Activated T-cell treated with anti-CD3 and anti-CD28 coated beads, Interleukin-2, amount 50 U/mL, for 72 hours (primary cell): ENCODE measurements at regions not wholly inside any gene's neighbourhood (a gene's known extent, or its start where the extent isn't known, plus 50 kb on each side); places are given as distances from the start of the nearest gene placed in this dataset.

Experiments used
- ATAC-seq, 2 donors: fragments of 150-1000 bp; cut with Tn5 transposase; replicated peaks in 1 of 2; 2 replicates each; pipeline ENCODE4 v1.10.0; 2021; ENCODE audit warnings: moderate library complexity in 2 of 2, mild to moderate bottlenecking in 1 of 2
- DNase-seq, 2 donors: peaks; one replicate each; pipeline ENCODE4 v3.0.0; 2021 to 2022; ENCODE audit warnings: mixed read lengths in 1 of 2
- H3K27ac Mint-ChIP-seq: one replicate; pipeline ENCODE4 v1.8.0; 2022; ENCODE audit warnings: mild to moderate bottlenecking, moderate library complexity, mixed read lengths
- H3K27me3 Mint-ChIP-seq: one replicate; pipeline ENCODE4 v1.8.0; 2022; ENCODE audit warnings: low read depth, mixed read lengths
- H3K36me3 Mint-ChIP-seq, 2 donors: one replicate each; pipeline ENCODE4 v1.8.0; 2022; ENCODE audit warnings: mixed read lengths in 2 of 2, mild to moderate bottlenecking in 1 of 2; ENCODE audit not compliant: insufficient read depth in 2 of 2
- H3K4me1 Mint-ChIP-seq: one replicate; pipeline ENCODE4 v1.8.0; 2022; ENCODE audit warnings: low read depth, mixed read lengths
- H3K4me3 Mint-ChIP-seq, 2 donors: one replicate each; pipeline ENCODE4 v1.8.0; 2022; ENCODE audit warnings: mild to moderate bottlenecking in 2 of 2, mixed read lengths in 2 of 2, moderate library complexity in 2 of 2
- H3K9me3 Mint-ChIP-seq, 2 donors: one replicate each; pipeline ENCODE4 v1.8.0; 2022; ENCODE audit warnings: mixed read lengths in 2 of 2

DNA sequence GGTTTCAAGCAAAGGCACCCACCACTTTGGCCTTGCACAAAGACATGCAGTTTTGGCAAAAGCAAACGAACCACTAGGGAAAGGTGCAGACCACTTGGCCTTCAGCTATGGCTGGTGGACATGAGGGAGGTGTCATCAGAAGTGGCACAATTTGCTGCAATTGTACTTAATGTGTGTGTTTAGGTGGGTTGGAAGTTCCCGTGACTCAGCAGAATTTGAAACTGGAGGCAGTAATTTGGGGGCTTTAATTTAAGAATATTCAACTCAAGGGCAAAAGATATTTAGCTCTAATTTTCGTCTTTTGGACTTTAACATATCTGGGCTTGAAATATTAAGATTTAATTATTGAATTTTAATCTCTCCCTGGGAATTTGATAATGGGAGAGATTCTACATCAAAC lies 115.6 kb upstream of the NOCT start:
- H3K27ac Mint-ChIP-seq = no peak overlapping the region
- no peaks in the 10 kb centered on the region for H3K36me3 Mint-ChIP-seq
- DNase-seq (no peak), ATAC-seq (no peak)
- no peak overlapping the region for H3K4me3 Mint-ChIP-seq
- H3K4me1 Mint-ChIP-seq = peaks cover 8% of the 10 kb centered on the region
- no peaks in the 10 kb centered on the region for H3K9me3 Mint-ChIP-seq
- H3K27me3 Mint-ChIP-seq = no peaks in the 10 kb centered on the region

DNA sequence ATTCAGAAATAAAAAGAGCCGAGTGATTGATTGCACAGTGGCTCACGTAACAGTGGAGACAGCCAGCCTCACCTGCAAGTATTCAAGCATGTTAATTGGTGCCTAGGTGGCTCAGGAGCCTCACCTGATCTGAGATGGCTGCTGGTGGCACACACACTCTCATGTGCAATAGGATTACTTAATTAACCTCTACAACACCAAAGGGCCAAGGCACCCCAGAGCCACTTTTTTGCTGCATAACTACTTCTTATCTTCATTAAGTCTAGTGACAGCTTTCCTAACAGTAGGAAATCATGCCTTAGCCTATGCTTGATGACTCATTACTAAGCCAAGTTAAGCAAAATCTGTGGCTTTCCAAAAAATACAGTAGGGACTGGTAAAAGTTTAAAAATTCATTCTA lies 117.3 kb upstream of the NOCT start:
- H3K4me3 Mint-ChIP-seq = no peak overlapping the region
- H3K9me3 Mint-ChIP-seq = no peaks in the 10 kb centered on the region
- H3K27me3 Mint-ChIP-seq = no peaks in the 10 kb centered on the region
- DNase-seq (no peak), ATAC-seq (no peak)
- H3K36me3 Mint-ChIP-seq = no peaks in the 10 kb centered on the region
- no peak overlapping the region for H3K27ac Mint-ChIP-seq
- H3K4me1 Mint-ChIP-seq = peaks cover 8% of the 10 kb centered on the region

DNA sequence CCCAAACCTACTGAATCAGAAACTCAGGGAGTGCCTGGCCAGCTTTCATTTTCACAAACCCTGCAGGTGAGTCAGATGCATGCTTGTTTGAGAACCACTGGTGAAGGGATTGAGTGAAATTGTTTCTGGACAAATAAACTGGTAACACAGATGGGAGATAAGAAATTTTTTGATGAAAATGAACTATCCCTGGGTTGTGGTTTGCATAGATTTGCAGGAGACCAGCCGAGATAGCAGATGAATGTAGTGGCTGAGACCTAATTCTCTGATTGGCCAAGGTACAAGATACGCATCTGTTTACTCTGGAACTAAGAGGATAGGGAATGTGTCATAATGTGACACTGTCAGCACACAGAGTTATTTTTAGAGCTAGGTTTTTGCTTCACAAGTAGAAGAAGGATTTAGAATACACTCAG lies 117.8 kb upstream of the NOCT start:
- H3K27me3 Mint-ChIP-seq = no peaks in the 10 kb centered on the region
- H3K4me1 Mint-ChIP-seq = peaks cover 8% of the 10 kb centered on the region
- ATAC-seq (peak; percentile 34 to 77), DNase-seq (no peak)
- H3K4me3 Mint-ChIP-seq = no peak overlapping the region
- no peaks in the 10 kb centered on the region for H3K36me3 Mint-ChIP-seq
- H3K27ac Mint-ChIP-seq = no peak overlapping the region
- no peaks in the 10 kb centered on the region for H3K9me3 Mint-ChIP-seq

DNA sequence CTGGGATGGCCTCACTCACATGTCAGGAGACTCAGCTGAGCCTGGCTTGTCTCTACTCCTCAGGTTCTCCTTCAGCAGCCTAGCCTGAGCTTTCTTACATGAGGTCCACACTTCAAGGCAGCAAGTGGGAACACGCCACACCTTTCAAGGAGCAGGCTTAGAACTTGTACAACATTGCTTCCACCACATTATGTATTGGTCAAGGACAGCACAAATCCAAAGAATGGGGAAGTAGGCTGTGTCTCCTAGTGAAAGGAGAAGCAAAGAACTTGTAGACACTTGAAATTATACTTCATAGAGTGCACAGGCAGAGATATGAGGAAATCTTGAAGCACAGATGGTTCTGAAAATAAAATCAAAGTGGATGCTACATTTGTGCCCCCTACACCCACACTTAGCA lies 120.9 kb upstream of the NOCT start:
- H3K4me3 Mint-ChIP-seq = no peak overlapping the region
- no peaks in the 10 kb centered on the region for H3K27me3 Mint-ChIP-seq
- no peak overlapping the region for H3K27ac Mint-ChIP-seq
- H3K9me3 Mint-ChIP-seq = no peaks in the 10 kb centered on the region
- peaks cover 17% of the 10 kb centered on the region for H3K4me1 Mint-ChIP-seq
- DNase-seq (no peak), ATAC-seq (no peak)
- no peaks in the 10 kb centered on the region for H3K36me3 Mint-ChIP-seq

DNA sequence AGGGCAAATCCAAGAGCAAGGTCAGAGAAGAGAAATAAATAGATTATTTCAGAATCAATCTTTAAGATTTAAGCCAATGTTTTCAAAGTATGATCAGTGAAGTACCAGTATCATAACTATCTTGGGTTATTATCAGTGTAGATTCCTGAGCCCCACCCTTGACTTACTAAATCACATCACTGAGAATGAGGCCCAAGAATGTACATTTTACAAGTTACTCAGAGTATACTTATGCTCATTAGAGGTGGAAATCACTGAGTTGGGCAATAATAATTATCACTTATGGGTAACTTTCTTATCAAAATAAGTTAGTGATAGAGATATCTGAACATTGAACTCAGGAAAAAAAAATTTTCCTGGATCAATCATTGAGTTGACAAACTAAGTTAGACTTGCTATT lies 121.6 kb upstream of the NOCT start:
- H3K9me3 Mint-ChIP-seq = no peaks in the 10 kb centered on the region
- no peak overlapping the region for H3K27ac Mint-ChIP-seq
- no peaks in the 10 kb centered on the region for H3K36me3 Mint-ChIP-seq
- no peaks in the 10 kb centered on the region for H3K27me3 Mint-ChIP-seq
- DNase-seq (no peak), ATAC-seq (no peak)
- peaks cover 17% of the 10 kb centered on the region for H3K4me1 Mint-ChIP-seq
- no peak overlapping the region for H3K4me3 Mint-ChIP-seq

- Mint-ChIP-seq H3K27me3 (no peaks in the 10 kb centered on the region), H3K36me3 (no peaks in the 10 kb centered on the region), H3K4me1 (peaks cover 12% of the 10 kb centered on the region), H3K27ac (no peak overlapping the region), H3K9me3 (no peaks in the 10 kb centered on the region), H3K4me3 (peak overlapping the region in 1 of 2 donors; percentile 6)
- DNase-seq (no peak), ATAC-seq (peak; percentile 36 to 71)
These were observed 122.8 kb upstream of the NOCT start for GRCh38 chr4:138892483-138893407.

GRCh38 chr4:138891631-138892031 lies 124.0 kb upstream of the NOCT start:
- no peaks in the 10 kb centered on the region for H3K36me3 Mint-ChIP-seq
- H3K27ac Mint-ChIP-seq = no peak overlapping the region
- H3K9me3 Mint-ChIP-seq = no peaks in the 10 kb centered on the region
- ATAC-seq = no peak
- DNase-seq = no peak
- no peak overlapping the region for H3K4me3 Mint-ChIP-seq
- H3K4me1 Mint-ChIP-seq = peaks cover 9% of the 10 kb centered on the region
- no peaks in the 10 kb centered on the region for H3K27me3 Mint-ChIP-seq

- DNase-seq = no peak
- H3K9me3 Mint-ChIP-seq = no peaks in the 10 kb centered on the region
- no peak overlapping the region for H3K4me3 Mint-ChIP-seq
- peaks cover 9% of the 10 kb centered on the region for H3K4me1 Mint-ChIP-seq
- H3K27ac Mint-ChIP-seq = no peak overlapping the region
- H3K27me3 Mint-ChIP-seq = no peaks in the 10 kb centered on the region
- no peak for ATAC-seq
- H3K36me3 Mint-ChIP-seq = no peaks in the 10 kb centered on the region
These were observed 124.5 kb upstream of the NOCT start for GRCh38 chr4:138890891-138891570.

DNA sequence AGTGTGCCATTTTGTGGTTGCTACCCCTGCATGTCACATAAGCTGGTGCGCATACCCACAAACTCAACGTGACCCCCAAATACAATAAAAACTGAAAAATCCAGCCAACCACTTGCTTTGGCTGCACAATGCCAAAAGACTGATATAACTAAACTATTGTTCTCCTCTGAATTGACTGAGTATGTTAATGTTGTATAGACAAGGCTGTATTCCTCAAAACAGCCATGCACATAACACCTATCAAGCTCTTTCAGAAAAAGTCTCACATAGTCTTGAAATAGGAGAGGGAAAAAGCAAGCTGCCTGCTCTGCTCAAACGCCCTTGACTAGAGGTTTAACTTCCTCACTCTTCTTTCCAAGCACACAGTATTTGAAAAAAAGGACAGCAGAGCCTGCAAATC lies 126.4 kb upstream of the NOCT start:
- peaks cover 0 to under 1% of the 10 kb centered on the region in 2 donors for H3K9me3 Mint-ChIP-seq
- no peak for DNase-seq
- no peaks in the 10 kb centered on the region for H3K36me3 Mint-ChIP-seq
- no peak overlapping the region for H3K4me3 Mint-ChIP-seq
- H3K27me3 Mint-ChIP-seq = no peaks in the 10 kb centered on the region
- no peak overlapping the region for H3K27ac Mint-ChIP-seq
- peaks cover 9% of the 10 kb centered on the region for H3K4me1 Mint-ChIP-seq
- ATAC-seq = no peak

DNA sequence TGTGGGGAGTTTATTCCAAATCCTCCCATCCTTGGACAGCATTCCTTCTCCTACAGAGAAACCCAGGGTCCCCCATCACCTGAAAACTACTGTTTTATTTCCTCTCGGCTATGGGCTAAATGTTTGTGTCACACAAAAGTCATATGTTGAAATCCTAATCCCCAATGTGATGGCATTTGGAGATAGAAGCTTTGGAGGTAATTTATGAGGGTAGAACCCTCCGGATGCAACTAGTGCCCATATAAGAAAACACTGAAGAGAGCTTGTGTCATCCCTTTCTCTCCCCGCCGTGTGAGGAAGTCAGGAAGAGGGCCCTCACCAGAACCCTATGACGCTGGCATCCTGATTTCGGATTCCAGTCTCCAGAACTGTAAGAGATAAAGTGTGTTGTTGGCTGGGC lies 127.8 kb upstream of the NOCT start:
- Mint-ChIP-seq H3K27ac (no peak overlapping the region), H3K4me1 (peaks cover 8% of the 10 kb centered on the region), H3K4me3 (no peak overlapping the region), H3K9me3 (peaks cover 0 to 2% of the 10 kb centered on the region in 2 donors), H3K36me3 (no peaks in the 10 kb centered on the region), H3K27me3 (no peaks in the 10 kb centered on the region)
- DNase-seq = no peak
- ATAC-seq = no peak

- DNase-seq (no peak), ATAC-seq (no peak)
- Mint-ChIP-seq H3K4me3 (no peak overlapping the region), H3K4me1 (peaks cover 4% of the 10 kb centered on the region), H3K36me3 (no peaks in the 10 kb centered on the region), H3K9me3 (peaks cover 0 to 2% of the 10 kb centered on the region in 2 donors), H3K27ac (no peak overlapping the region), H3K27me3 (no peaks in the 10 kb centered on the region)
These were observed 128.2 kb upstream of the NOCT start for GRCh38 chr4:138887341-138887740.

DNA sequence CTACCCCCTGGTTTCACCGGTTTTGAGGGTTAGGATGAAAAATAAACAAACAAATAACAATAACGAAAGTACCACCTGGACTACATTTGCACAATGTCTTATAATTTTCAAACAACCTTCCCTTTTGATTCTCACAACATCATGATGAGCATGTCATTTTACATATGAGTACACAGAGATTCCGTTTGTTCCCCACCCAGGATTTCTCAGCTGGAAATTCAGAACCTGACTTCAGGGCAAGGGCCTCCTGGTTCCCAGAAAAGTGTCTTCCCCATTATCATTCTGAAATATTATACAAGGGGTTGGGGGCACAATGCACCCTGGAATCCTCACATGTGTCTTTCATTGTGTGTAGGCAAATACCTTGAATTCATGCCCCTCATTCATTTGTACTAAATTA lies 135.8 kb upstream of the NOCT start:
- DNase-seq = no peak
- H3K9me3 Mint-ChIP-seq = peaks cover 0 to 5% of the 10 kb centered on the region in 2 donors
- ATAC-seq = no peak

GRCh38 chr4:138875891-138876608 lies 139.5 kb upstream of the NOCT start:
- Mint-ChIP-seq H3K4me1 (no peaks in the 10 kb centered on the region), H3K36me3 (no peaks in the 10 kb centered on the region), H3K9me3 (peaks cover 0 to 3% of the 10 kb centered on the region in 2 donors), H3K4me3 (no peak overlapping the region), H3K27me3 (peaks cover 28% of the 10 kb centered on the region), H3K27ac (no peak overlapping the region)
- ATAC-seq (no peak), DNase-seq (no peak)

More for the DNA sequence above, 135.8 kb upstream of the NOCT start:
- no peaks in the 10 kb centered on the region for H3K4me1 Mint-ChIP-seq
- H3K27me3 Mint-ChIP-seq = peaks cover 12% of the 10 kb centered on the region
- no peak overlapping the region for H3K4me3 Mint-ChIP-seq
- no peak overlapping the region for H3K27ac Mint-ChIP-seq
- no peaks in the 10 kb centered on the region for H3K36me3 Mint-ChIP-seq
